HG03354 (cell line): ENCODE measurements at regions not wholly inside any gene's neighbourhood (a gene's known extent, or its start where the extent isn't known, plus 50 kb on each side); places are given as distances from the start of the nearest gene placed in this dataset.
"Not testable (repeated sequence)": the region's sequence is repeated elsewhere in the genome, so short reads cannot be mapped to it uniquely, and the experiment has no call there.

Experiments
- ATAC-seq: cut with Tn5 transposase; IDR thresholded peaks from one replicate; pipeline ENCODE4 v1.9.1; 2021; ENCODE audit warnings: mild to moderate bottlenecking; ENCODE audit not compliant: unreplicated experiment, poor library complexity, severe bottlenecking

DNA sequence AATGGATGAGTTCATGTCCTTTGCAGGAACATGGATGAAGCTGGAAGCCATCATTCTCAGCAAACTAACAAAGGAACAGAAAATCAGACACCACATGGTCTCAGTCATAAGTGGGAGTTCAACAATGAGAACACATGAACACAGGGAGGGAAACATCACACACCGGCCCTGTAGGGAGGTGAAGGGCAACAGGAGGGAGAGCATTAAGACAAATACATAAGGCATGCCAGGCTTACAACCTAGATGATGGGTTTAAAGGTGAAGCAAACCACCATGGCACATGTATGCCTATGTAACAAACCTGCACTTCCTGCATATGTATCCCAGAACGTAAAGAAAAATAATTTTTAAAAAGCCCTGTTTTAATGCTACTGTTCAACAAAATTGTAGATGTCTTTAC is 914.2 kb upstream of the ATXN7L3B start:
- ATAC-seq: no peak

DNA sequence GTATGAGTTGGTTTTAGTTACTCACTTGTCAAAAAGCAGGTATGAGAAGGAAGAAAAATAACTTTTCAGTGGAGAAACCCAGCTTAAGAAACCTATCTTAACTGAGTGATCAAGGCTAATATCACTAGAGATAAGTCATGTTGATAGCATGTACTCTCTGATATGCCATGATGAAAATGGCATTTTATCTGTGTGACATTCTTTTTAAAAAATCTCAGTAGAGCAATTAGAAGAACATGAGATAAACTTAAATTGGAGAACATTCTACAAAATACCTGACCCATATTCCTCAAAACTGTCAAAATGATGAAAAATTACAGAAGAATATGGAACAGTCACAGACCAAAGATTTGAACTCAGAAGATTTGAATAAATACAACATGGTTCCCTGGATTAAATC is 912.4 kb upstream of the ATXN7L3B start:
- ATAC-seq: no peak

DNA sequence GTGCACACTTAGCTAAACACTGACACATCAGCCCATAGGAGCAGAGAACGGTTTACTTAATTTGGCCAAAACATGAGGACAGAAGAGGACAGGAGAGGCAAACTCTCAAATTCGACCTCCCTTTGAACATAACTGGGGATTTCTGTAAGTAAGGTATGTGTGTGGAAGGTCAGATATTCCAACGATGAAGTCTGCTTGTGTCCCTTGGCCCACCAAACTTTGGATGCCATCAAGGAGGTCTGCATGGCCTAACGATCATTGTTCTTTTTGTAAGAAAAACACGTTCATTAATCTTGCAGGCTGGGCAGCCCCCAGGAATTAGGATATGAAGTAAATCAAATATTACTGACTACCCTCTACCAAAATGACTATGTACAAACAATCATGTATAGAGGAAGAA is 908.5 kb upstream of the ATXN7L3B start:
- ATAC-seq: no peak

DNA sequence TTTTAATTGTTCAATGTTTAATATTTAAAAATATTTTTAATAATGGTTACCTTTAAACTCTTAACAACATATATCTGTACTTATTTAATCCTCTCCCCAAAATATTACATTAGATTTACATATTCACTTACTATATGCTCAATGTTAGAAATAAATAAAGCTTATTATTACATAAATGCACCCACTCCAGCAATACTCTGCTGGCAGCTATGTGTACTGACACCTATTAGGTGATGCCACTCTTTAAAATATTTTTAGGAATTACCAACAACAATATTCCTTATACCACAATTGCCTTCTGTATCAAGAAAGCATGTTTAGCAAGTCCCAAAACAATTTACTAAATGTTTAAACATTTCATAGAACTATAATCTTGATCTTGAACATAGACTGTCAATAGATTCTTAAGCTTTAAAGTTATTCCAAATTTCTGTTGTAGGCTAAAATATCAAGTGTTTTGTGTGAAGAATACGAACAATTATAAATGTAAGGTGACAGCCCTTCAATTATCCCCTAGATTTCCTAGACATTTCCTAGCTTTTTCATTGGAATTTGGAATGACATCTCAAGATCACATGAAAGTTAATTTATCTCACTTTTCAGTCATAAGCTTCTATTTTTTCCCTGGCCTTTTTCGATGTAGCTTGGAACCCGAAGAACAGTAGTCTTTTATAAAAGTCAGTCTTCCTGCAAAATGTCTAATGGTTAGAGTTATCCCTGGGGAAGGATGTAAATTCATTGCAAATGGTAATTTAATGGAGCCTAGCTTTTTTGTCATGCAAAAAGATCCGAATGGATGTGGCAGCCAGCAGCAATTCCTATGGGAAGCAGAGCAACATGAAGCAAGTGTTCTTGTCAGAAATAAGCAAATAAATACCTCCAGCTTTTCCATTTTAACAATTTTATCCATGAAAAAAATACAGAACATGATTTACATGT is 907.5 kb upstream of the ATXN7L3B start:
- ATAC-seq: no peak

DNA sequence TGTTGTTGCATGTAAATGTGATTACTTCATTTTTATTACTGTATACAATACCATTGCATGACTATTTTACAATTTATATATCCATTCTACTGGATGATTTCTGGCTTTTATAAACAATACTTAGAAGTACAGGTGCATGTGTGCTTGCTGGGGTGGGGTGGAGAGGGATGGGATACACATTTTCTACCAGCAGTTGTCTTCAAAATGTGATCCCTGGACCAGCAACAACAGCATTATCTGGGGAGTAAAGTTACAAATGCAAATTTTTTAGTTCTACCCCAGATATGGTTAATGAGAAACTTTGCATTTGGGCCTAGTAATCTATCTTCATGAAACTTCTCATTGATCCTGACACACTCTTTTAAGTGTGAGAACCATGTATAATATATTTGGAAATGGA is 905.4 kb upstream of the ATXN7L3B start:
- no peak for ATAC-seq

DNA sequence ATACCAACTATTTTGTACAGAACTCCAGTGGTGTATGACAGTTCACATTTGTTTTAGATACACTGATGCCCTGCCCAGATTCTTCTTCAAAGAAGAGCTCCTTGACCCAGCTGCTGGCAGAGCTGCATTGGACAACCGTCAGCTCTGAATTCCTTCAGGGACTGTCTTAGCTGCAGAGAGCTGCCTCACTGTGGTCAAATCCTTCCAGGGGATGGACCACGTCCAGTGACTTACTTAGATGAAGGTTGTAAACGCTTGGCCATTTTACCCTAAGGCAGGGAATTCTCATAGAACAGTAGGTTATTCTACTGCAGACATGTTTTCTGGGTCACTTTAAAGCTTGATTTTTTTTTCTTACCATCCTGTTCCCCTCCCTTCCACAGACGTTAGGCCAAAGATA is 905.0 kb upstream of the ATXN7L3B start:
- ATAC-seq: no peak

DNA sequence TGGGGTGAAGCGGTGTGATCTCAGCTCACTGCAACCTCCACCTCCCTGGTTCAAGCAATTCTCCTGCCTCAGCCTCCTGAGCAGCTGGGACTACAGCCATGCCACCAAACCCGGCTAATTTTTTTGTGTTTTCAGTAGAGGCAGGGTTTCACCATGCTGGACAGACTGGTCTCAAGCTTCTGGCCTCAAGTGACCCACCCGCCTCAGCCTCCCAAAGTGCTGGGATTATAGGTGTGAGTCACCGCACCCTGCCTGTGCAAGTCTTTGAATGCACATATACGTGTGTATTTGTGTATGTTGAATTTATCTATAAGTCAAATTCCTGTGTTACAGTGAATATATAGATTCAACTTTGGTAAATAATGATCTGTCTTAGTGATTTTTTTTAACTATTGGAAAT is 898.2 kb upstream of the ATXN7L3B start:
- not testable (repeated sequence) for ATAC-seq

DNA sequence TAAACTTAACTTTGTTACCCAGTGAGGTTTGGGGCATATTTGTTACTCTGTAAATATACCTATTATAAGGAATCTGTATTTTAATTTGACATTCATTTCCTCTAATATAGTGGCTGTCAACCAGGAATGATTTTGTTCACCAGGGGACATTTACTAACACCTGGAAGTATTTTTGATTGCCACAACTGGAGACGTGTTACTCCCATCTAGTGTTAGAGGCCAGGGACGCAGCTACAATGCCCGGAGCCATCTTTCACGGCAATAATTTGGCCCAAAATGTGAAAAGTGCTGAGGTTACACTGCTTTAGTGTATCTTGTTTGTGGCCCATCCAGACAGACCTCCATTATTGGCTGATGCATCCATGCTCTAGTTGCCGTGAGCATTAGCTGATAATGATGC is 881.3 kb upstream of the ATXN7L3B start:
- no peak for ATAC-seq

DNA sequence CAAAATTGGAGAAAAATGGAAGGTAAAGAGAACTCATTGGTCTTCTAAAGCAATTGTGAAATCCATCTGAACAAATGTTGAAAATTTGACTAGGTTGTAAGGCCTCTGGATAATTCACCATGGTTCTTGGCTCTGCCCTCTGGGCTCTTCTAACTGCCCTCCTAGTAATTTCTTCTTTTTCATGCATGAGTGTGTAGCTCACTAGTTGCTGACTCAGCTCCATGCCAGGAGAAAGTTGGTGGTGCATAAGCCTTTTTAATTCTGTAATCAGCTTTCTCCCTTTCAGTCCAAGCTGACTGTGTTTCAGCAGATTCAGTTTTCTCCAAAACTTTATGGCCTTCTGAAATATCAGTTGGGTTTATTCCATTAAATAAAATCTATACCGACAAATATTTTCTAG is 877.8 kb upstream of the ATXN7L3B start:
- ATAC-seq: no peak

DNA sequence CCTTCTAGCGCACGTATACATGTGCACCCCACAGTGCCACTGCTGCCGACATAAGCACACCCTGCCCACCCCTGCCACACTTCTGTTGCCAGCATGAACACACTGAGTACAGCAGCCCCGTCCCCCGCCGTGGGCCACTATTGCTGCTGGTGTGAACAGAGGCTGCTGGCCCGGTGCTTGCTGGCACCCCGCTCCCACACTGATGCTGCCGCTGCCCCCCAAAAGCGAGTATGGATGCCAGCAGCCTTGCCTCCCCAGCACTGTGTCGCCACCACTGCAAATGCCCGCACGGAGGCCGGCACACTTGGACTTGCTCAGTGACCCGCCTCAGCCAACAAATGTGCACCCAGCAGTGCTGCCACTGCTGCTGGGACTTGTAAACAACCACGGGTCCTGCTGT is 872.4 kb upstream of the ATXN7L3B start:
- ATAC-seq: no peak

DNA sequence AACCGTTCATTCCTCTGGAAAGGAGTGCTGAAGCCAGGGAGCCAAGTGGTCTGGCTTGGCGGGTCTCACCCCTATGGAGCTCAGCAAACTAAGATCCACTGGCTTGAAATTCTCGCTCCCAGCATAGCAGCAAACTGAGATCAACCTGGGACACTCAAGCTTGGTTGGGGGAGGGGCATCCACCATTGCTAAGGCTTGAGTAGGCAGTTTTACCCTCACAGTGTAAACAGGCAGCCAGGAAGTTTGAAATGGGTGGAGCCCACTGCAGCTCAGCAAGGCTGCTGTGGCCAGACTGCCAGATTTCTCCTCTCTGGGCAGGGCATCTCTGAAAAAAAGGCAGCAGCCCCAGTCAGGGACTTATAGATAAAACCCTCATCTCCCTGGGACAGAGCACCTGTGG is 866.1 kb upstream of the ATXN7L3B start:
- not testable (repeated sequence) for ATAC-seq

DNA sequence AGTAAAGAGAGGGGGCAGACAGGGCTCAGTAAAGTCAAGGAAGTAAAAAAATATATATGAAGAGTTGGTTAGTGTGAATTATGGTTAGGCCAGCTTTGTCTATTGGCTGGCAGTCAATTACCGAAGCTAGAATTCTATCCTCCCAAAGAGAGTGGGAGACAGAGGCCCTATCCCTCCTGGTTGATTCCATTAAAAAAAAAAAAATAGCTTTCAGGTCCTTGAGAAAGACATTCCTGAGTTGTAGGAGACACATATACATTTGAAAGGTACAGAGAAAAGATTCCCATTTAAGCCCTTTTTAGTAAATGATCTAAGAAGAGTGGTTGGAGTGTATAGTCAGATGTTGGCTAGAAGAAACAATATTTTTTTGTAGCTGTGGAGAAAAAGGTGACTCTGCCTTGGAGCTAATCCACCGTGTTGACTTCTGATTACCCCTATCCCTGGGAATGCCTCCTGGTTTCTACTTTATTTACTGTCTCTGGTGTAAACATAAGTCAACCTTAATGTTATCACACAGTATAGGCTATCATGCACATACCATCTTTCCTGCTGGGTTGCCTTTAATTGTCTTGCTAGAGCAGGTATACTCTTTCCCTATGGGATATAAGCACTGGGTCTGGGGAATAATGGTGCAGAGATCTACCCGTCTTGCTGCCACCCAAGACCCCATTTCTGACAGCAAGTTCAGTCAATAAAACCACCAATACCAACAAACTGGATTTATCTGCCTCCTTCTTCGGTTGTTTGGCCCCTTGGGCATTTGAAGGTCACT is 859.9 kb upstream of the ATXN7L3B start:
- ATAC-seq: no peak

DNA sequence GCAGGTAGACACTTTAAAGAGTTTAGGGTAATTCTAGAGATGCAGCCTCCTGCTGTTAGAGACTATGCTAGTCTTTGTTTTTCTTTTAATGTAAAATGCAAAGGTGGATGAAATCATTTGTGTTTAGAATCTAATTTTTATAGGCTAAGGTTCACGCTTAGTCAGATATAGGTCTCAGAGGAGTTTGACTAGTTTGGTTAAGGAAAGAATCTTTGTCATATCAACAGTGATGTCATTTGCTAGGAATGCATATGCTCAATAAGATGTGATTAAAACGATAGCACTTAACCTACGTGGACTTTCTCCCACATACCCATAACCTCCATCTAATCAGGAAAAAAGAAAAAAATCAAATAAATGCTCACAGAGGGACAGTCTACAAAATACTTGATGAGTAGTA is 859.3 kb upstream of the ATXN7L3B start:
- ATAC-seq: no peak

DNA sequence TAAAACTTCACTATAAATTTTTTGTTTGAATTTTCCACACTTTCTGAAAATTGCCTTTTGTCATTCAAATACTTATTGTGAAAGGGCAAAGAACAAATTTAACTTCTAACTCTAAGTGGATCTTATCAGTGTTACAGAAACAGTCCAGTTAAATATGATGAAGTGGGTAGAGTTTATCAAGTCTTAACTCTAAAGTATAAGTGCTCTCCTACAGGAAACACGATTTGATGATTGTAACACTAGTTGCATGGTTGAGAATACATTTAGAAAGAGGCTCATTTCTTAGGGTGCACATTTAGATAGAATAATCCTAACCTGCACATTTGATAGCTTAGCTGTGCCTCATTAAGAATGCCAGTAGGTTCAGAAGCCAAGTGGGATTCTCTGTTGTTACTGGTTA is 838.3 kb upstream of the ATXN7L3B start:
- ATAC-seq: no peak

DNA sequence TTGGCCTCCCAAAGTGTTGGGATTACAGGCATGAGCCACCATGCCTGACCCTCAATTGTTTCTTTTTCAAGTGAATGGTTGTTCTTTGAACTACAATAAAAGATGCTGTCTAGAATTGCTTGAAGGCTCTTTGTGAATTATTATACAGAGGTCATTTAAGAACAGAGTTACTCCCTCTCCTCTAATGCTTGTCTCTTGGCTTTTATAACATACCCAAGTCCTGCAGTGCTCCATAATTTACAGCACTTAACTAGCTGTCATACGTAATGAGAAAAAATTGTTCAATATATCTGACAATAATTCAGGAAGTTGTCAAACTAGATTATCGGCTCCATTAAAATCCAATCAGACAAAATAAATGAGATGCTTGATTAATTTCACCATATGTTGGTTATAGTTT is 823.0 kb upstream of the ATXN7L3B start:
- ATAC-seq: no peak

DNA sequence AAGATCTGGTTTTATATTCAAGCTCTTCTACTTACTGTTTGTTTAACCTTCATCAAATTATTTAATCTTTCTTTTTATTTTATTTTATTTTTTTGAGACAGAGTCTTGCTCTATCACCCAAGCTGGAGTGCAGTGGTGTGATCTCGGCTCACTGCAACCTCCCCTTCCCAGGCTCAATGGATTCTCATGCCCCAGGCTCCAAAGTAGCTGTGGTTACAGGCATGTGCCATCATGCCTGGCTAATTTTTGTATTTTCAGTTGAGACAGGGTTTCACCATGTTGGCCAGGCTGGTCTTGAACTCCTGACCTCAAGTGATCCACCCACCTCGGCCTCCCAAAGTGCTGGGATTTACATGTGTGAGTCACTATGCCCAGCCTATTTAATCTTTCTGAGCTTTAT is 821.5 kb upstream of the ATXN7L3B start:
- ATAC-seq: not testable (repeated sequence)

DNA sequence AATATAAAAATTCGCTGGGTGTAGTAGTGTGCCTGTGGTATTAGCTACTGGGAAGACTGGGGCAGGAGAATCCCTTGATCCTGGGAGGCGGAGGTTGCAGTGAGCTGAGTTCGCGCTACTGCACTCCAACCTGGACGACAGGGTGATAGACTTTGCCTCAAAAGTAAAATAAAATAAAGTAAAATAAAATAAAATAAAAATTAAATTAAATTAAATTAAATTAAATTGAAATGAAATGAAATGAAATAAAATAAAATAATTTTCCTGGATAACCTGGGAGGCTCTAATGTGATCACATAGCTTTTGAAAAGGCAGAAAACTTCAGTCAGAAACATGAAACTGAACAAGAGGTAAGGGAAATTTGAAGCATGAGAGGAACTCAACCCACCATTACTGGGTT is 818.4 kb upstream of the ATXN7L3B start:
- ATAC-seq: no peak

DNA sequence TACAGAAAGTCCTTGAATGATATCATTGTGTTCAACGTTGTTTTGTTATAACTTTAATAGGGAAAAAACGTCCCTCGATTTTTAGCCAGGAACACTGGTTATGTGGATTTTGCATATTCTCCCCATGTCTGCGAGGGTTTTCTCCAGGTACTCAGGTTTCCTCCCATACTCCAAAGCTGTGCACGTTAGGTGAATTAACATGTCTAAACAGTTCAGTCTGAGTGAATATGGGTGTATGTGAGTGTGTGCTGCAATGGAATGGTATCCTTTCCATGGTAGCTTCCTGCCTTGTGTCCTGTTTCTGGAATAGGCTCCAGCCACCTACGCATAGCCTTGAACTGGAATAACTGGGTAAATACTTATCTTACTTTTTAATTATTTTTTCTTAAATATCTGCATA is 810.8 kb upstream of the ATXN7L3B start:
- no peak for ATAC-seq

DNA sequence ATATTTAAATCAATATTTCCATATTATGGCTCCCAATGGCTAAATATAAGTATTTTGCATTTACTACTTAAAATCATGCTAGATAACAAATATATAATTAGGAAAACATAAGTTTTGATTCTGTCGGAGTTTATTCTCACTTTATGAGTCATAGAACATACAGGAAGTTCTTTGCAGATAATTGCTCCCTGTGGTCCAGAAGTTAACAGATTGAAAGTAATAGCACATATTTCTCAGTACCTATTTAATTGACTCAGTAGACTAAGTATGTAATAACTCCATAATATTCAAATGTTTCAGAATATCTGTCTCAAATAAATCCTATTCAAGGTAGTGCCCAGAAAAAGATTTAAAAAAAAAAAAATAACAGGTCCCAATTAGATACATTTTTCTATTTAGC is 806.0 kb upstream of the ATXN7L3B start:
- ATAC-seq: no peak

DNA sequence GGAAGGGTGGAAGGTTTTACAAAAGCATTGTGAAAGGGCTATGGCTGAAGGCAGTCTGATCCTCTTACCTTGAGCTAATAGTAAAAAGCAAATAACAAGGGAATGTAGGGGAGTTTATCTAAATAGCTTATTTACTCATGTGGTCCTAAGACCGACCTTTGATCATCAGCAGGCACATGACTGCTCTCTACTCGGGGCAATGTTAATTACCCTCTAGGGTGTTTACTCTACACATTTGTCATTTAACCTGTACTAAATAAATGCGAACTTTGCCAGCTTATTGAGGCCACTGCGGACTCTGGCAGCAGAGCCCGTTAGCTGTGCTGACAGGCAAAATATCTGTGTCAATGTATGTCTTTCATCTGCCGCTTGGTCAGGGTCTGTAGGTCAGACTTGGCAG is 768.3 kb upstream of the ATXN7L3B start:
- no peak for ATAC-seq

DNA sequence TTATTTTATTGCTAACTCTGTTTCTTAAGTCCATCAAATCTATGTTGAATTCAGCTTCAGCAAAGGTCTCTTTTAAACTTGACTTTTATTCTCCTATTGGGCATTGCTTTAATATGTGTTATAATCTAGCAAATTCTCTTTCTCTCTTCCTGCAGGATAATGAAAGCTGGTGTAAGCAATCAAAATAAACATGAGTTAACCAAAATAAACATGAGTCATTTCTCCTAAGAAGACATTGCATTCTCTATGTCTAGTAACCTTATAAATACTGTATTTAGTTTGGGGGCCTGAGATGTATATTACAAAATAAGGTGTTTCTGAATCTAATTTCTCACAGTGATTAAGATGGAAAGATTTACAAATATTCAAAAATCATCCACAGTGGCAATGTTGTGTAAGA is 739.1 kb upstream of the ATXN7L3B start:
- no peak for ATAC-seq
